Activated T-cell treated with anti-CD3 and anti-CD28 coated beads for 24 hours (primary cell): ENCODE measurements at regions not wholly inside any gene's neighbourhood (a gene's known extent, or its start where the extent isn't known, plus 50 kb on each side); places are given as distances from the start of the nearest gene placed in this dataset.

Experiments
- DNase-seq: peaks from one replicate; pipeline ENCODE4 v3.0.0-alpha.2; 2020; ENCODE audit warnings: low read depth

- DNase-seq: no peak
These were observed 303.0 kb upstream of the ZFHX3 start for GRCh38 chr16:73350707-73351452.

- DNase-seq: no peak
These were observed 299.8 kb upstream of the ZFHX3 start for GRCh38 chr16:73347500-73348375.

GRCh38 chr16:73339821-73340220 is 291.9 kb upstream of the ZFHX3 start:
- DNase-seq: no peak

- no peak for DNase-seq
These were observed 289.7 kb upstream of the ZFHX3 start for GRCh38 chr16:73337373-73338296.

- no peak for DNase-seq
These were observed 281.7 kb upstream of the ZFHX3 start for GRCh38 chr16:73329358-73330286.

GRCh38 chr16:73326770-73327470 is 279.0 kb upstream of the ZFHX3 start:
- DNase-seq: no peak

- no peak for DNase-seq
These were observed 278.3 kb upstream of the ZFHX3 start for GRCh38 chr16:73326221-73326620.

GRCh38 chr16:73323880-73324279 is 276.0 kb upstream of the ZFHX3 start:
- DNase-seq: no peak

- no peak for DNase-seq
These were observed 274.9 kb upstream of the ZFHX3 start for GRCh38 chr16:73322856-73323255.

- DNase-seq: no peak
These were observed 273.9 kb upstream of the ZFHX3 start for GRCh38 chr16:73321853-73322252.

GRCh38 chr16:73319737-73320136 is 271.8 kb upstream of the ZFHX3 start:
- no peak for DNase-seq

GRCh38 chr16:73319261-73319660 is 271.3 kb upstream of the ZFHX3 start:
- DNase-seq: no peak

GRCh38 chr16:73317321-73317857 is 269.5 kb upstream of the ZFHX3 start:
- no peak for DNase-seq

GRCh38 chr16:73315645-73316044 is 267.7 kb upstream of the ZFHX3 start:
- DNase-seq: no peak

GRCh38 chr16:73313950-73314349 is 266.0 kb upstream of the ZFHX3 start:
- DNase-seq: no peak

- DNase-seq: no peak
These were observed 264.2 kb upstream of the ZFHX3 start for GRCh38 chr16:73311857-73312723.

GRCh38 chr16:73308771-73309170 is 260.8 kb upstream of the ZFHX3 start:
- no peak for DNase-seq

- no peak for DNase-seq
These were observed 259.0 kb upstream of the ZFHX3 start for GRCh38 chr16:73306901-73307413.
